GM12801 (cell line): ENCODE measurements at regions not wholly inside any gene's neighbourhood (a gene's known extent, or its start where the extent isn't known, plus 50 kb on each side); places are given as distances from the start of the nearest gene placed in this dataset.

Source experiments
- TF ChIP-seq, protein P1 (sequence below): IDR thresholded peaks from one replicate; pipeline ENCODE4 v1.5.1; 2011; ENCODE audit warnings: control low read depth; ENCODE audit not compliant: insufficient read length; ENCODE audit errors: extremely low read depth

DNA sequence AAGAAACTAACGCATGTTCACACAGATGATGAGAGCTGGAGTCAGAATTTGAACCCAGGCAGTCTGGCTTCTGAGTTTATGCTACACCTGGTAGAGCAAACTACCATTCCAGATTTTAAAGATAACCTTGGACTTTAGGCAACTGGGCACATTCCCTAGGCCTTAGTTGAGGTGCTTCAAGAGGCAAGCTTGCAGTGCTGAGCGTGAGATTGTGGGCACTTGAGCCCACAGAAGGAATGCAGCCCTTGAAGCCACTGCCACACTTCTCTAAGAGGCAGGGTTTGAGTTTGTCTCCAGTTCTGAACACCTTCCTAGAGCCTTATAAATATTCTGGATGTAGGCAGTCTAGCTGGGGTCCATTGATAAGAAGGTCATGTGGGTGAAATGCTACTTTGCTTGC, 216.1 kb upstream of the SLC14A2 start:
- TF ChIP-seq, protein P1, sequence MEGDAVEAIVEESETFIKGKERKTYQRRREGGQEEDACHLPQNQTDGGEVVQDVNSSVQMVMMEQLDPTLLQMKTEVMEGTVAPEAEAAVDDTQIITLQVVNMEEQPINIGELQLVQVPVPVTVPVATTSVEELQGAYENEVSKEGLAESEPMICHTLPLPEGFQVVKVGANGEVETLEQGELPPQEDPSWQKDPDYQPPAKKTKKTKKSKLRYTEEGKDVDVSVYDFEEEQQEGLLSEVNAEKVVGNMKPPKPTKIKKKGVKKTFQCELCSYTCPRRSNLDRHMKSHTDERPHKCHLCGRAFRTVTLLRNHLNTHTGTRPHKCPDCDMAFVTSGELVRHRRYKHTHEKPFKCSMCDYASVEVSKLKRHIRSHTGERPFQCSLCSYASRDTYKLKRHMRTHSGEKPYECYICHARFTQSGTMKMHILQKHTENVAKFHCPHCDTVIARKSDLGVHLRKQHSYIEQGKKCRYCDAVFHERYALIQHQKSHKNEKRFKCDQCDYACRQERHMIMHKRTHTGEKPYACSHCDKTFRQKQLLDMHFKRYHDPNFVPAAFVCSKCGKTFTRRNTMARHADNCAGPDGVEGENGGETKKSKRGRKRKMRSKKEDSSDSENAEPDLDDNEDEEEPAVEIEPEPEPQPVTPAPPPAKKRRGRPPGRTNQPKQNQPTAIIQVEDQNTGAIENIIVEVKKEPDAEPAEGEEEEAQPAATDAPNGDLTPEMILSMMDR = no peak

DNA sequence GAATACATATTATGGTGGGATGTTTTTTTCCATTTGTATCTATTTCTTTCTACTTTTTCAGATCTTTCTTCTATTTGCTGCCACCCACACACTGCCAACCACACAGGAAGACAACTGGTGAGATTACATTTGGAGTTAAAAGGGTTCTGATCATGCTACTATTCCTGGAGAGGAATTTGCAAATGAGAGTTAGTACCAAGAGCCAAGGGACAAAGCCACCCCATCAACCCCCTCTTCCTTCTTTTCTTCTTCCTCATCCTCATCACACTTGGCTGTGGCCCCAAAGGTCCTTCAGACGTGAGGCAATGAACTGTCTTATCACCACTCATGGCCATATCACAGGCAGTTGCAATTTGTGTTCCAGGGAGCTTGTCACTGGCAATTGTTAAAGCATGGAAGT, 215.6 kb upstream of the SLC14A2 start:
- TF ChIP-seq, protein P1 = no peak

DNA sequence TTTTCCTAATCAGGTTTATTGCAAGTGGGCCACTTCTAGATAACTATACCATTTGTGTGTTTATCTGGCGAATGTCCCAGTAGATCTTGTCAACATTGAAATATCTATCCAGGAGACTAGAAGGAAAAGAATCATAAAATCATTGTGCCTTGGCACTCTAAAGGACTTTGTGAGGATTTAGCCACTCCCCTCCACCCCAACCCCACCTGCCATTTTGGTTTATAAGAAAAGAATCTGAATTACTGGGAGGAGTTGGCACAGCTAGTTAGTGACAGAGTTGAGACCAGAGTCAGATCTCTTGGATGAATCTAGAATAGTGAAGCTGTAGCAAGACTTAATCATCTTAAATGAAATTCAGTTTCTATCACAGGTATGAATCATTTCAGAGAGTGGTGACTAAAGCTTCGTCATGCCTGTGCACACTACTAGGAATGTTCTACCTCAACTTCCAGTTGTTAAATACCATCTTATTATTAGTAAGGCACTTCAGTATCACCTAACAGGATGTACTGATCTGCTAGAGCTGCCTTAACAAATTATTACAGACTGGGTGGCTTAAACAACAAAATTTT, 212.7 kb upstream of the SLC14A2 start:
- TF ChIP-seq, protein P1 = no peak

DNA sequence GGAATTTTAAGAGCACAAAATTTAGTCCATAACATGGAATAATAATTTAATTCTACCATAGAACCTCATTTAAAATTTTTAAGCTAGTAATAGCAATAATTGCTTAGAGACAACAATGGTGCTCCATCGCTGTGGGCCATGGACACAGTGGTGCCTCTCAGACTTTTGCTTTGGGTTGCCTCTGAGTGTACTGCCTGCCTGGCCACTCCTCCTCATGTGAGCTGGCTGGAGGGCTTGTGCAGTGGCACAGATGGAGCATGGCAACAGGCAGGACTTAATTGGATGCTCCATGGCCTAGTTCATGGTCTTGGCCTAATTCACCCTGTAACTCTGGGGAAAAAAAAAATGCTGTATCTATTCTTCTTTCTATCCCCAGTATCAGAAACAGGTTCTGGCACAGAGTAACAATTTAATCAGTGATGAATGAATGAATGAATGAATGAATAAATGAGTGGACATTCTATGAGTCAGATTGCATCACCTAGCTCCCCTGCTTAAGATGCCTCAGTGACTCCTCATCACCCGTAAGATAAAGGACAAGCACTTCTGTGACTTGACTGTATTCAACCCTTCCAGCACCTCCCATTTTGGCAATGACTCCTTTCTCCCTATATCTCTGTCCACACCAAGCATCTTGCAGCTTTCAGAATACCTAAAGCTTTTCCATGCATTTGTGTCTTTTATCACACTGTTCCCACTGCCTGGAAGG, 211.8 kb upstream of the SLC14A2 start:
- TF ChIP-seq, protein P1 = no peak

DNA sequence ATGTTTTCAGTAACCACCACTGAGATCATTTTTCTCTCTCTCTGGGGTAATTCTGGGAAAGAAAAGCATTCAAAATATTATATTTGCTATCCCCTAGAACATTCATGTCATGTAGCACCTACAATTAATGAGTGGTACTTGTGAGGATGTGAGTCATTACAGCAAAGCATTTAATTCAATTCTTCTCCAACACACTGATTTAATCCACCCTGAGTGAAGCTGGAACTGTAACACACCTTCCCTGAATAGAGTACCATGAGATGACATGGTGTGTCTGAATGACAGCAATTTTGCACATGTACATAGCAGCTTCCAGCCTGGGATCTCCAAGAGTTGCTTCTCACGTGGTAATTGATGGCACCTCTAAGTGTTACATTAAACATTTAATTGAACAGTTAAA, 207.1 kb upstream of the SLC14A2 start:
- TF ChIP-seq, protein P1 = no peak

DNA sequence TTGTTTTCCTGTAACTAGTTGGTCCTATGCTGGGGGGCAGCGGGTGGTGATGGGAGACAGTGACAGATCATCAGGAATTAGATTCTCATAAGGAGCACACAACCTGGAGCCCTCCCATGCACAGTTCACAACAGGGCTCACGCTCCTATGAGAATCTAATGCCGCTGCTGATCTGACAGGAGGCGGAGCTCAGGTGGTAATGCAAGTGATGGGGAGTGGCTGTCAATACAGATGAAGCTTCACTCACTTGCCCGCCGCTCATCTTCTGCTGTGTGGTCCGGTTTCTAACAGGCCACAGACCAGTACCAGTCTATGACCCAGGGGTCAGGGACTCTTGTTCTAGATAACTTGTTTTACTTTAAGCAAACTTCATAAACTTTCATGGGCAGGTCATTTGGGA, 205.3 kb upstream of the SLC14A2 start:
- TF ChIP-seq, protein P1 = no peak

DNA sequence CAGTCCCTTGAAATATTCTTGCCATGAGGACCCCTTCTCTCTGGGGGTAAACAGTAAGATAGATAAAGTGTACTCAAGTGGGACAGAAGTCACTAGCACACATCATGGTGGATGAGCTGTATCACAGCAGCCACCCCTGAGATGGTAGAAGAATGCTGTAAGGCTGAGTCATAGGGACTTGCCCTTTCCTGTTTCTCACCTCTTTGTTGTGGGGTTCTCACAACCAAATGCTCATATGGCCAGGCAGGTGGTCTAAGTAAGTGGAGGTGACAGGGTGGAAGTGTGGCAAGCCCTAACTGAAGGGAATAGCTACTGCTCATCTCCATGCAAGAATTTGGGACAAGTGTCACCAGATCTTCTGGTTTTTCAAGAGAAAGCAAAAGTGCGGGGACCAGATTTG, 202.7 kb upstream of the SLC14A2 start:
- TF ChIP-seq, protein P1 = no peak
